ENCODE measurements at regions not wholly inside any gene's neighbourhood (a gene's known extent, or its start where the extent isn't known, plus 50 kb on each side); places are given as distances from the start of the nearest gene placed in this dataset.

GRCh38 chrX:13144927-13145655 lies 100.7 kb upstream of the FAM9C start:
- DNase-seq: no peak

- DNase-seq: peak; percentile 84
These were observed 98.5 kb upstream of the FAM9C start for GRCh38 chrX:13142891-13143290.

- DNase-seq: no peak
These were observed 95.6 kb upstream of the FAM9C start for GRCh38 chrX:13140007-13140406.

GRCh38 chrX:13131396-13132137 lies 87.1 kb upstream of the FAM9C start:
- DNase-seq: peak; percentile 82

- DNase-seq: no peak
These were observed 86.4 kb upstream of the FAM9C start for GRCh38 chrX:13130816-13131215.

- DNase-seq: peak; percentile 6
These were observed 83.7 kb upstream of the FAM9C start for GRCh38 chrX:13128104-13128503.

- no peak for DNase-seq
These were observed 82.4 kb upstream of the FAM9C start for GRCh38 chrX:13126775-13127174.

- DNase-seq: no peak
These were observed 80.8 kb upstream of the FAM9C start for GRCh38 chrX:13125188-13125587.

- DNase-seq: no peak
These were observed 79.5 kb upstream of the FAM9C start for GRCh38 chrX:13123857-13124345.

GRCh38 chrX:13123247-13123856 lies 78.9 kb upstream of the FAM9C start:
- DNase-seq: no peak

- DNase-seq: no peak
These were observed 76.7 kb upstream of the FAM9C start for GRCh38 chrX:13121020-13121555.

GRCh38 chrX:13120017-13120416 lies 75.6 kb upstream of the FAM9C start:
- DNase-seq: no peak

- DNase-seq: no peak
These were observed 75.0 kb upstream of the FAM9C start for GRCh38 chrX:13119386-13119785.

- no peak for DNase-seq
These were observed 70.9 kb upstream of the FAM9C start for GRCh38 chrX:13115146-13115855.

GRCh38 chrX:13112499-13112898 lies 68.1 kb upstream of the FAM9C start:
- no peak for DNase-seq

- DNase-seq: peak; percentile 1
These were observed 66.3 kb upstream of the FAM9C start for GRCh38 chrX:13110433-13111324.

GRCh38 chrX:13109817-13110216 lies 65.4 kb upstream of the FAM9C start:
- DNase-seq: no peak

- DNase-seq: no peak
These were observed 59.5 kb upstream of the FAM9C start for GRCh38 chrX:13103914-13104274.

GRCh38 chrX:13103188-13103913 lies 58.9 kb upstream of the FAM9C start:
- DNase-seq: no peak

GRCh38 chrX:13102636-13103035 lies 58.2 kb upstream of the FAM9C start:
- DNase-seq: no peak

GRCh38 chrX:13101441-13102139 lies 57.2 kb upstream of the FAM9C start:
- no peak for DNase-seq

All from GF-D8 (cell line).